ENCODE measurements at regions not wholly inside any gene's neighbourhood (a gene's known extent, or its start where the extent isn't known, plus 50 kb on each side); places are given as distances from the start of the nearest gene placed in this dataset.

- intact Hi-C loops (cut with DNase I; ENCODE audit: low total_unique reads): no loop called here
Observed at GRCh38 chr14:30369502-30370180, 189.3 kb upstream of the G2E3 start.

DNA sequence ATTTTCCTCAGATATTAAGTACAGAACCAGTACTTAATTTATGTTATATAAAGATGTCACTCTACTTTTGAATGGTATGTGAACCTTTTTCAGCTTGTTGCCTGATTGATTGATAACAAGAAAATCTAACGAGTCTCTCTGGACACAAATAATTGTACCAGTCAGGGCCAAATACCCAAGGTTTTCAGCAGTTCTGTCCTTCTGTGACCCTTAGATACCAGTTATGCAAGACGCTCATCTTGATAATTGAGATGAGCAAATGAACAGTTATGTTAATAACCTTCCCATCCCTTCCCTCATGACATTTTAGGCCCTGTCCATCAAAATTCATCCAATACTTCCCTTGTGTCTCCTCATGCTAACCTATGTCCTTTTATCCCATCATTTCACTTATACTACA is 185.9 kb upstream of the G2E3 start:
- intact Hi-C loops (cut with DNase I; ENCODE audit: low total_unique reads): no loop called here
- TF ChIP-seq CTCF (IDR thresholded peaks at IDR 0.05): no peak
- no peak for TF ChIP-seq POLR2A (IDR thresholded peaks at IDR 0.05)
- no peak for DNase-seq (ENCODE audit: low spot score in 2 of 2)
- no peak overlapping the region for H3K4me3 ChIP-seq (ENCODE audit: low read depth, poor library complexity, severe bottlenecking)
- WGBS, 2 donors: 85% methylated on average over 2 of the region's 2 CpGs

More at GRCh38 chr14:30369502-30370180, 189.3 kb upstream of the G2E3 start:
- no peak overlapping the region for H3K4me3 ChIP-seq (ENCODE audit: low read depth, poor library complexity, severe bottlenecking)
- TF ChIP-seq CTCF (IDR thresholded peaks at IDR 0.05) (no peak), POLR2A (IDR thresholded peaks at IDR 0.05) (no peak)
- 90 to 91% methylated on average over 6 of the region's 6 CpGs for WGBS, 2 donors
- no peak for DNase-seq (ENCODE audit: low spot score in 2 of 2)

DNA sequence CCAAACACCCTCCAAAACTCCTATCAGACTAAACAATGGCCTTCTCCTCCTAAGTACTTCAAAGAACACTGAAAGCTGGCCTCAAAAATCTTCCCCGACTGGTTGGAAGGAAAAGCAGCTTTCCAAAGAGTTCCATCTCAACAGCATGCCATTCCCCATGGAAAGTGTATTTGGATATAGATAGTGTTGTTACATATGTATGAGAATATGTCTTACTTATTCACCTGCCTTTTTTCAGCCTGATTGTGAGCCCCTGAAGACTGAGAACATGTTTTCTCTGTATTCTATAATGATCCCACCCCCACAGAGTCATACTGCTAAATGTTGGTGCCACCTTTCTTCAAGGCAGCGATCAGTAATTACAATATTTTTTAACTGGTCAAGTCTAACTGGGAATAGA is 185.4 kb upstream of the G2E3 start:
- no peak overlapping the region for H3K4me3 ChIP-seq (ENCODE audit: low read depth, poor library complexity, severe bottlenecking)
- no peak for DNase-seq (ENCODE audit: low spot score in 2 of 2)
- intact Hi-C loops (cut with DNase I; ENCODE audit: low total_unique reads): no loop called here
- WGBS, 2 donors: 81 to 83% methylated on average over 2 of the region's 2 CpGs
- no peak for TF ChIP-seq POLR2A (IDR thresholded peaks at IDR 0.05)
- no peak for TF ChIP-seq CTCF (IDR thresholded peaks at IDR 0.05)

DNA sequence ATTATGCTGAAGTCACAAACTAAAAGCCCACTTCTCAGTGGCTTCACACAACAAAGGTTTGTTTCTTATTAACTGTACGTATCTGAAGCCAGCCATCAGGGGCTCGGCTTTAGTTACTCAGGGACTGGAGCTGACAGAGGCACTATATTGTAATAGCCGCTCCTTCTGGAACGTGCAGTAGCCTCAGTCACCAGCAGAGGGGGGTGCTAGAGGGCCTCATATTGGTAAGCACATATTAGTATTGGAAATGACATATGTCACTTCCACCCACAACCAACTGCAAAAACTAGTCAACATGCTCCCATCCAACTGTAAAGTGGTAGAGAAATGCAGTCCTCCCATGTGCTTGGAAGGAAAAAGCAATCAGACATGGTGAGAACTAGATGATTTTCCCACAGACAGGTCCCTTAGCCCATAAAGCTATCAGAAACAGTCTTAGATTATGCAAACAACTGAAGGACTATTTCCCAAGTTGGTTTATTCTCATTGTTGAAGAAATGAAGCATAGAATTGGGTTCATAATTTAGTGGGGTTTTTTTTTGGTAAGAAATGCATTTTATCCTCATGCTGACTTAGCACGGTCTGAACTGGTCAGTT is 183.6 kb upstream of the G2E3 start:
- DNase-seq (ENCODE audit: low spot score in 2 of 2): peak; percentile 43 to 87
- TF ChIP-seq CTCF (IDR thresholded peaks at IDR 0.05): peak in 1 of 3 donors; percentile 42
- no peak for TF ChIP-seq POLR2A (IDR thresholded peaks at IDR 0.05)
- WGBS, 2 donors: 30 to 32% methylated on average over 5 of the region's 5 CpGs
- H3K4me3 ChIP-seq (ENCODE audit: low read depth, poor library complexity, severe bottlenecking): no peak overlapping the region
- intact Hi-C loops (cut with DNase I; ENCODE audit: low total_unique reads): no loop called here

DNA sequence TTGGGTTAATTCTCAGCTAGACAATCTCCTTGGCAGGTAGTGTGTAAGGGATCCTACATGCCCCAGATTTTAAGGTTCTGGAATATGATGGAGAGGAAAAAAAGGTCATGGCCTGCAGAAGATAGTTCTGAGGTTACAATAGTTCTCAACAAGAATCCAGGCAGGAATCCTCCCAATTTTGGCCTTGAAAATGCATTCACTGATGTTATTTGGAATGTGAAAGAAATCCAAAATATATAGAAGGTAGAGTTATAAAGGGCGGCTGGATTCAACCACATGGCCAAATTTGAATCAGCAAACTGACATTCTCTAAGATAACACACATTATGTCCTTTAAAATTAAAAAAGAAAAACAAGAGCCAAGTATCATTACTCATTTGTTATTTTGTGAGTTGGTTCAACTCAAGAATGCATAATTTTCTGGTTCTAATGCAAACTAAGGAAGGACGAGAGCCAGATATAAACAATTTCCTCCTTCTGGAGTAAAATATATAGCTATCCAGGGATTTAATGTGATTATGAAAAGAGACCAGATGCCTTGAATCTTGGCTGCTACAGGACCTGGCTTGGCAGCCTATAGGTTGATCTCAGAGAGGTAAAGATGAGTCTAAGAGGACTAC is 177.0 kb upstream of the G2E3 start:
- 74 to 77% methylated on average over 2 of the region's 2 CpGs for whole genome bisulfite sequencing, 2 donors
- no peak overlapping the region for H3K4me3 ChIP-seq (ENCODE audit: low read depth, poor library complexity, severe bottlenecking)
- intact Hi-C loops (cut with DNase I; ENCODE audit: low total_unique reads): no loop called here
- no peak for TF ChIP-seq POLR2A (IDR thresholded peaks at IDR 0.05)
- no peak for TF ChIP-seq CTCF (IDR thresholded peaks at IDR 0.05)
- DNase-seq (ENCODE audit: low spot score in 2 of 2): no peak

Measured in lower leg skin (tissue), 4 donors.